ENCODE measurements at regions not wholly inside any gene's neighbourhood (a gene's known extent, or its start where the extent isn't known, plus 50 kb on each side); places are given as distances from the start of the nearest gene placed in this dataset.
"Not testable (repeated sequence)": the region's sequence is repeated elsewhere in the genome, so short reads cannot be mapped to it uniquely, and the experiment has no call there.

DNA sequence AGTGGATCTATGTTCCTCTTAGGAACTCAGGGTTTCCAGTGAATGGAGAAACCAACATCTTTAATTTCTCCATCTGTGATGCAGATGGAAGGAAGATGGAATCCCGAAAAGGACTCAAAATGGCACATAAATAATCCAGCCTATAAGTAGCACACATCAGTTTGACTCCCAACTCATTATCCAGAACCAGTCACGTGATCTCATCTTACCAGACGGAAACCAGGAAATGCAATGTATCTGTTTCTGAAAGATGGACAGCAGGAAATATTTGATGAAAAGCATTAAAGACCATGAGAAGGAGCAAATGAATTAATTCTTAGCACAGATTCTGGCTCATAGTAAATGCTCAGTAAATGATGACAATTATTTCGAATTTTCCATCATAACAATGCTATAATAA, 443.1 kb upstream of the FMR1 start:
- DNase-seq (ENCODE audit: low read depth), result no peak

- DNase-seq (ENCODE audit: low read depth), result peak; percentile 3
These were observed 435.7 kb upstream of the FMR1 start for GRCh38 chrX:147476008-147476407.

GRCh38 chrX:147478899-147479298, 432.8 kb upstream of the FMR1 start:
- no peak for DNase-seq (ENCODE audit: low read depth)

DNA sequence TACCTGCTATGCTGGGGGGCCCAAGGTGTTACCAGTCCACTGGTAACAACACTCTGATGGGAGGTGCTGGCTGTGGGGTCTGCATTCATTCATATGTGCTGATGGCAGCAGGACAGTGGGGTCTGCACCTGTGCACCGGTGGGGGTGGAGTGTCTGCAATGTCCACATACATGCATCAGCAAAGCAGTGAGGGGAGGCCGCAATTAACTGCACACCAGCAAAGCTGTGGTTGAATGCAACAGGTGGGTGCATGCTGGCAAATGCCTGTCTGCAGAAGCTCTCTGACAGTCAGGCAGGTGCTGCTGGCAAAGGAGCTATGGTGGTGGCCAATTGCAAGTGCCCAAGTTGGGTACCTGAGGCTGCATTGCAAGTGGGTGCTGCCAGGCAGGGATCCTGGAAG, 426.5 kb upstream of the FMR1 start:
- no peak for DNase-seq (ENCODE audit: low read depth)

- DNase-seq (ENCODE audit: low read depth), result no peak
These were observed 417.4 kb upstream of the FMR1 start for GRCh38 chrX:147494365-147494764.

- DNase-seq (ENCODE audit: low read depth), result no peak
These were observed 412.9 kb upstream of the FMR1 start for GRCh38 chrX:147498796-147499195.

DNA sequence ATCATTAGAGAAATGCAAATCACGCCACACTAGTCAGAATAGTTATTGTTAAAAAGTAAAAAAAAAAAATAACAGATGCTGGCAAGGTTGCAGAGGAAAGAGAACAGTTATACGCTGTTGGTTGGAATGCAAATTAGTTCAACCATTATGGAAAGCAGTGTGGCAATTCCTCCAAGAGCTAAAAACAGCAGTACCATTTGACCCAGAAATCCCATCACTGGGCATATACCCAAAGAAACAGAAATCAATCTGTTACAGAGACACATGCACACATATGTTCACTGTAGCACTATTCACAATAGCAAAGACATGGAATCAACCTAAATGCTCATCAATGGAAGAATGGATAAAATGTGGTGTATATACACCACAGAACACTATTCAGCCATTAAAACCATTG, 388.7 kb upstream of the FMR1 start:
- no peak for DNase-seq (ENCODE audit: low read depth)

DNA sequence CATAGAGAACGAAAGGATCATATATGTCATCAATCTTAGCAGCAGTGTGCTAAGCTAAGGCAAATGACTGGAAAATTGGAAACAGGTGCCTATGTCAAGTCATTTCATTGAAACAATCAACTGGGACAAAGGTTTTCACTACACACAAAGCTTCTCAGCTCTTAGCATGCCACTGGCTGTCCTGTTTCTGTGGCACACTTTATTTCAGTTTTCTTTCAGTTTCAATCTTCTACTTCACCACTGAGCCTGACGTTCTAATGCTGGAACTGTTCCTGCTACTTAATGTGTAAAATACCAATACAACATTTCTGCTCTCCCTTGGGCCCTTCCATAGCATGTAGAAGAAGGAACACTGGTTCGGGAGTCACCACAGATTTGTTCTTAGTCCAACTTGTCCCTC, 378.3 kb upstream of the FMR1 start:
- DNase-seq (ENCODE audit: low read depth), result no peak

DNA sequence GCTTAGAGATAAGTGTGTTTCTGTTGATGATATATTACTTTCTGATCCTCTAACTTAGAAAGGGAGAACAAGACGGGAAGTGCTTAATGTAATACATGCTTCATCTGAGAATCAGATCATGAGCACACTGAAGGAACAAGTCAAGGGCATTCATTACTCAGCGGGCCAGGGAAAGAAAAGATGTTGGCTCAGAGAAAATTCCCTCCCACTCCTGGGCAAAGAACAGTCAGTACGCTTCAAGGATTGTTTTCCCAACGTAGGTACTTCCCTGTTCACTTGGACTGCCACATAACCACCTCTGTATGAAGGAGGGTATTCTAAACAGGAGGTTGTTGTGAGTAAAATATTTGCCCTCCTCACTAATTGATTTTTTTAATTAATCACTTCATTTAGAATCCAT, 374.5 kb upstream of the FMR1 start:
- DNase-seq (ENCODE audit: low read depth), result no peak

DNA sequence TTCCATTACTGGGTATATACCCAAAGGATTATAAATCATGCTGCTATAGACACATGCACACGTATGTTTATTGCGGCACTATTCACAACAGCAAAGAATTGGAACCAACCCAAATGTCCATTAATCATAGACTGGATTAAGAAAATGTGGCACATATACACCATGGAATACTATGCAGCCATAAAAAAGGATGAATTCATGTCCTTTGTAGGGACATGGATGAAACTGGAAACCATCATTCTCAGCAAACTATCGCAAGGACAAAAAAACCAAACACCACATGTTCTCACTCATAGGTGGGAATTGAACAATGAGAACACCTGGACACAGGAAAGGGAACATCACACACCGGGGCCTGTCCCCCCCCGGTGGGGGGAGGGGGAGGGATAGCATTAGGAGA, 363.7 kb upstream of the FMR1 start:
- DNase-seq (ENCODE audit: low read depth), result not testable (repeated sequence)

- DNase-seq (ENCODE audit: low read depth), result no peak
These were observed 361.5 kb upstream of the FMR1 start for GRCh38 chrX:147550217-147550616.

DNA sequence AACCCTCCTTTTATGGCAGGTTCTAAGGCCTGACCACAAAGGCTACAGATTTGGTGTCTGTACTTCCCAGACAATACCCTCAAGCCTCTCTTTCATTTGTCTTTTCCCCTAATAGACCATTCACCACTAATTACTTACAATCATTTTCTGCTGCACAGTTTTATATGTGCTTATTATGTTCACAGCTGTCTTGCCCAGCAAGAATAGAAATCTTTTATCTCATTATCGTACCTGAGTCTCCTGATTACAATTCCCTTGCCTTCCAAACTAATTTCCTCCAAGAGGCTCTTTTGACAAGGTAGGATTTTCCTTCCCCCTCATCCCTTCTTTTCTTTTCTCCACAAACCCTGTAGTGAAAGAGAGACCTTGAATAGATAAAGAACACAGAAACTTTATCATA, 352.5 kb upstream of the FMR1 start:
- no peak for DNase-seq (ENCODE audit: low read depth)

GRCh38 chrX:147565237-147565636, 346.5 kb upstream of the FMR1 start:
- peak; percentile 3 for DNase-seq (ENCODE audit: low read depth)

GRCh38 chrX:147570483-147570882, 341.2 kb upstream of the FMR1 start:
- peak; percentile 2 for DNase-seq (ENCODE audit: low read depth)

GRCh38 chrX:147573266-147573665, 338.5 kb upstream of the FMR1 start:
- DNase-seq (ENCODE audit: low read depth), result no peak

- DNase-seq (ENCODE audit: low read depth), result no peak
These were observed 309.5 kb upstream of the FMR1 start for GRCh38 chrX:147602176-147602696.

GRCh38 chrX:147626605-147627004, 285.1 kb upstream of the FMR1 start:
- DNase-seq (ENCODE audit: low read depth), result no peak

- DNase-seq (ENCODE audit: low read depth), result no peak
These were observed 276.5 kb upstream of the FMR1 start for GRCh38 chrX:147635186-147635585.

GRCh38 chrX:147637190-147637589, 274.5 kb upstream of the FMR1 start:
- DNase-seq (ENCODE audit: low read depth), result no peak

DNA sequence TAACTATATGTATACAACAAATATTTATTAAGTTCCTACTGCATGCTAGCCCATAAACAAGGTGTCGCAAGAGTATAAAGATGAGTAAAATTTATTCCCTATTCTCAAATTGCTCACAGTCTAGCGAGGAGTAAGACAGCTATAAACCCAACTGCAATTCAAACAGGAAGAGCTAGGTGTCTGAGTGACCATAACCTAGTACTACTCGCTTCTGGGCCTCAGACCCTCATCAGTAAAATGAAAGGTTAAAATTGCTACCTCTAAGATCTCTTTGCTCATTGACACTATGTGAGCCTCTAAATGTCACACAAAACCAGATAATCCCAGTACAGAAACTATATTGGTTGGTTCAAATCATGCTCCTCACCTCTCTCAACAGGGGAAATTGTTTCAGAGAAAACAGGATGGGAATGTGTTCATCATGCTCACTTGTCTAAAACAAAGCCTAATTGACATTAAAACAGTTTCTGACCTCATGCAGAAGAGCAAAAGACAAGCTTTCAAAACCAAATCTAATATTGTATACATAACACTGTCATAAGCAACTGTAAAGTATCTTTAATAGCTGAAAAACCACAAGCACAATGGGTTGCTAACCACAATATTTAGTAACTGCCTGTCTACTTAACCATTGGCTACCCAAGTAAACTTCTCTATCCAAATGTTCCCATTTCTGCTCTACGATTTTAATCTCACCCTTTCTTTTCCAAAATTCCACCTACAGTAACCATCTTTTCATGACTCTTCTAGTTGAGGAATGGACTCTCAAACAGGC, 264.6 kb upstream of the FMR1 start:
- DNase-seq (ENCODE audit: low read depth), result no peak

DNA sequence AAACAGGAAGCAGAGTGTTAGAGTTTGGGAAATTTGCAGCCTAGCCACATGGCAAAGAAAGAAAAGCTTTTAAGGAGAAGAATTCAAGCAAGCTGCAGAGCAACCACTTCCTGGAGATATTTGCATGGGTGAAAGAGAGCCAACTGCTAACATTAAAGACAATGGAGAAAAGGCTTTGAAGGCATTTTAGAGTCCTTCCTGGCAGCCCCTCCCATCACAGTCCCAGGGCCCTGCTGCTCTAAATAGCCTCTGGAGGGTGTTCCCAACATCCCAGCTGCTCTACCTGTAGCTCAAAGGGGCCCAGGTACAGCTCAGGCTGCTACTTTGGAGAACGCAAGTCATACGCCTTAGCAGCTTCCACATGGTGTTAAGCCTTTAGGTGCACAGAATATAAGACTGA, 235.9 kb upstream of the FMR1 start:
- DNase-seq (ENCODE audit: low read depth), result no peak

DNA sequence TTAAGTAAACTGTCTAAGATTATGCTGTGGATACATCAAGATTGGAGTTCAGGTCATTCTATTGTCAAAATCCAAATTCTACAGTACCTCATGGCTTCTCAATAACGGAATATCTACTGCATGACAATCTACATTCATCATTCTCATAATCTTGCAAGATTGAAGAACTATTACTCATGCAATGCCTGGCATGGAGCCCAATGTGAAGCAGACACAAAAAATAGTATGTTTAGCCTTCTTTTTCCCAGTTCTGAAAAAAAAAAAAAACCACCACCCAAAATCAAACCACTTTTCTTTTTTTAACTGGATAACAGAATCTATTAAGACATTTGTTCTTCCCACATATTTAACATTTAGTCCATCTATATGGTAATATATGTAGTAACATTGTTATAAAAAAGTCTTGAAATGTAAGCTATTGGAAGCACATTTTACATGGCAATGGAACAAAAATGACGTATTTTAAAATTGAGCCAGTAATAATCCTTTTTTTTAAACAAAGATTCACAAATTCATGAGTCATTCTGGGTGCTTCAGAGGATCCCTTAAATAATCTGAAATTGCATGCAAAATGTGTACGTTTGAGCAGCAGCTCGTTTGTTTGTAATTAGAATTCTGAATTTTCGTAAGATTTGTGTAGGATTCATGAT, 232.2 kb upstream of the FMR1 start:
- peak; percentile 0 for DNase-seq (ENCODE audit: low read depth)

GRCh38 chrX:147680251-147680650, 231.5 kb upstream of the FMR1 start:
- no peak for DNase-seq (ENCODE audit: low read depth)

DNA sequence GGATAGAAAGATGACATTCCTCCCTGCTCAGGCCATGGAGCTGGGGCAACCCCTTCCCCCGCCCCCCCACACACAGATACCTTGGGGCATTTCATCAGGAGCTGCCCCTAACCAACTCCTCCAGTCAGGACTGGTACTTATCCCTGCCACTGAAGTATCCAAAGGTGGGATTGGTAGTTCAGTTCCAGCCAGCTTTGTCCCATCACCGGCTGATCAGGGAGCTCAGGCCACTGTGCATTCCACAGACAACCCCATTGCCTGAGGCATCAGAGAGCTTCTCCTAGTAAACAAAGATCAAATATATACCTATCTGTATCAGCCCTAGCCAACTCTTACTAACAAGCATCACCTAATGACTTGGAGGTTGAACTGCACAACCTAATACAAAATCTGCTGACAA, 218.2 kb upstream of the FMR1 start:
- no peak for DNase-seq (ENCODE audit: low read depth)

All from iris pigment epithelial cell (primary cell).